ENCODE measurements at regions not wholly inside any gene's neighbourhood (a gene's known extent, or its start where the extent isn't known, plus 50 kb on each side); places are given as distances from the start of the nearest gene placed in this dataset.

DNA sequence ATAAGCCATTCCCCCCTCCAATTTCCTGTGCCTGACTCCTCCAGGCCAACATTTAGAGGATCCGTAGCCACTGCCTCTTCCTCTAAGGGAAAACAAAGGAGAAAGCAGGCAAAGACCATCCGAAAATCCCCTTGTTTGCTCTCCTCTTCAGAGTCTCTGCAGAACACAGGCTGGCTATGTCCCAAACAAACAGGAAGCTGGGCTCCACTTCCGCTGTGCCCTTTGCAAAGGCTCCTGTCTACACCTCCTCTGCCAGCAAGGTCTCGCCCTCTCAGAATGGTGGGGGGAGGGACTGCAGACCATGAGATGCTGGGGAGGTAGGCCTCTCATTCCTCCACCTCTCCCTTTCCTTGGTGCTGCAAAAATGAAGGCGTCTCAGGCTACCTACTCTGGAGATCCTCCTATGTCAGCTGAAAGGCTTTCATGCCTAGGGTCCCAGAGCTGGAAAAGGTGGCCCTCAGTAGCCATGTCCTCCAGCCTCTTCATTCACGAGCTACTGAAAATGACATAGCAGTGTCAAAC, 596.2 kb downstream of the BUD13 start:
- no peak overlapping the region for H3K27ac ChIP-seq (ENCODE audit: low read length)
- no peak overlapping the region for H3K4me3 ChIP-seq (ENCODE audit: low read length)
- H3K9ac ChIP-seq (ENCODE audit: low read length), result no peak overlapping the region
- no peaks in the 10 kb centered on the region for H3F3A ChIP-seq (ENCODE audit: insufficient read depth, low read length, poor library complexity, severe bottlenecking)
- H3K9me2 ChIP-seq (ENCODE audit: insufficient read depth, low read length), result no peaks in the 10 kb centered on the region
- no peaks in the 10 kb centered on the region for H3K79me2 ChIP-seq (replicated peaks; ENCODE audit: insufficient read depth, low read length)
- H3K36me3 ChIP-seq (ENCODE audit: insufficient read depth, low read length), result no peaks in the 10 kb centered on the region
- no peaks in the 10 kb centered on the region for H4K20me1 ChIP-seq (ENCODE audit: insufficient read depth)
- no peaks in the 10 kb centered on the region for H3K9me3 ChIP-seq (ENCODE audit: low read length)
- H3K4me2 ChIP-seq (ENCODE audit: low read length), result no peak overlapping the region
- H3K27me3 ChIP-seq (ENCODE audit: insufficient read depth, low read depth, low read length), result no peaks in the 10 kb centered on the region
- TF ChIP-seq EZH2 (IDR thresholded peaks at IDR 0.05; ENCODE audit: borderline replicate concordance, insufficient read depth, low read length, poor library complexity, severe bottlenecking) (no peak), TAF1 (IDR thresholded peaks at IDR 0.05; ENCODE audit: low read depth) (no peak), SMC3 (conservative IDR thresholded peaks at IDR 0.05; ENCODE audit: poor library complexity) (no peak)
- TF ChIP-seq, protein P1, sequence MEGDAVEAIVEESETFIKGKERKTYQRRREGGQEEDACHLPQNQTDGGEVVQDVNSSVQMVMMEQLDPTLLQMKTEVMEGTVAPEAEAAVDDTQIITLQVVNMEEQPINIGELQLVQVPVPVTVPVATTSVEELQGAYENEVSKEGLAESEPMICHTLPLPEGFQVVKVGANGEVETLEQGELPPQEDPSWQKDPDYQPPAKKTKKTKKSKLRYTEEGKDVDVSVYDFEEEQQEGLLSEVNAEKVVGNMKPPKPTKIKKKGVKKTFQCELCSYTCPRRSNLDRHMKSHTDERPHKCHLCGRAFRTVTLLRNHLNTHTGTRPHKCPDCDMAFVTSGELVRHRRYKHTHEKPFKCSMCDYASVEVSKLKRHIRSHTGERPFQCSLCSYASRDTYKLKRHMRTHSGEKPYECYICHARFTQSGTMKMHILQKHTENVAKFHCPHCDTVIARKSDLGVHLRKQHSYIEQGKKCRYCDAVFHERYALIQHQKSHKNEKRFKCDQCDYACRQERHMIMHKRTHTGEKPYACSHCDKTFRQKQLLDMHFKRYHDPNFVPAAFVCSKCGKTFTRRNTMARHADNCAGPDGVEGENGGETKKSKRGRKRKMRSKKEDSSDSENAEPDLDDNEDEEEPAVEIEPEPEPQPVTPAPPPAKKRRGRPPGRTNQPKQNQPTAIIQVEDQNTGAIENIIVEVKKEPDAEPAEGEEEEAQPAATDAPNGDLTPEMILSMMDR (IDR thresholded peaks at IDR 0.05; ENCODE audit: poor library complexity, severe bottlenecking), result no peak
- TF ChIP-seq, protein P2, sequence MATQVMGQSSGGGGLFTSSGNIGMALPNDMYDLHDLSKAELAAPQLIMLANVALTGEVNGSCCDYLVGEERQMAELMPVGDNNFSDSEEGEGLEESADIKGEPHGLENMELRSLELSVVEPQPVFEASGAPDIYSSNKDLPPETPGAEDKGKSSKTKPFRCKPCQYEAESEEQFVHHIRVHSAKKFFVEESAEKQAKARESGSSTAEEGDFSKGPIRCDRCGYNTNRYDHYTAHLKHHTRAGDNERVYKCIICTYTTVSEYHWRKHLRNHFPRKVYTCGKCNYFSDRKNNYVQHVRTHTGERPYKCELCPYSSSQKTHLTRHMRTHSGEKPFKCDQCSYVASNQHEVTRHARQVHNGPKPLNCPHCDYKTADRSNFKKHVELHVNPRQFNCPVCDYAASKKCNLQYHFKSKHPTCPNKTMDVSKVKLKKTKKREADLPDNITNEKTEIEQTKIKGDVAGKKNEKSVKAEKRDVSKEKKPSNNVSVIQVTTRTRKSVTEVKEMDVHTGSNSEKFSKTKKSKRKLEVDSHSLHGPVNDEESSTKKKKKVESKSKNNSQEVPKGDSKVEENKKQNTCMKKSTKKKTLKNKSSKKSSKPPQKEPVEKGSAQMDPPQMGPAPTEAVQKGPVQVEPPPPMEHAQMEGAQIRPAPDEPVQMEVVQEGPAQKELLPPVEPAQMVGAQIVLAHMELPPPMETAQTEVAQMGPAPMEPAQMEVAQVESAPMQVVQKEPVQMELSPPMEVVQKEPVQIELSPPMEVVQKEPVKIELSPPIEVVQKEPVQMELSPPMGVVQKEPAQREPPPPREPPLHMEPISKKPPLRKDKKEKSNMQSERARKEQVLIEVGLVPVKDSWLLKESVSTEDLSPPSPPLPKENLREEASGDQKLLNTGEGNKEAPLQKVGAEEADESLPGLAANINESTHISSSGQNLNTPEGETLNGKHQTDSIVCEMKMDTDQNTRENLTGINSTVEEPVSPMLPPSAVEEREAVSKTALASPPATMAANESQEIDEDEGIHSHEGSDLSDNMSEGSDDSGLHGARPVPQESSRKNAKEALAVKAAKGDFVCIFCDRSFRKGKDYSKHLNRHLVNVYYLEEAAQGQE (IDR thresholded peaks at IDR 0.05; ENCODE audit: borderline replicate concordance), result no peak
- no peak overlapping the region for H2AFZ ChIP-seq (ENCODE audit: low read depth, low read length)

DNA sequence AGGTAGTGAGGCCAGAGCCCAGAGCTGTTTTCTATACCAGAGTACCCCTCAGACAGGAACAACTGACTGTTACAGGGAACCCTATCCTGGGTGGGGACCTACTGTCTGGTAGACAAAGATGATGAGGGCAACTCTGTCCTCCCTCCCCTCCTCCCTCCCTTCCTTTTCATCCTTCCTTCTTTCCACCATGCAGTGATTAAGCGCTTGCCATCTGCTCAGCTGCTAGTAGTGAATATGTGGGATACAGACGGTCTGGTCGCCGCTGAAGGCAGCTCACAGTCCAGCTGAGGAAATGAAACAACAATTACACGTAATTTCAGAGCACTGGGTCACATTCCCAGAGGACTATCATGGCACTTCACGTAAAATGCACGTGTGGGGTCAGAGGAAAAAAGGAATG, 597.1 kb downstream of the BUD13 start:
- Histone ChIP-seq H4K20me1 (ENCODE audit: insufficient read depth) (no peaks in the 10 kb centered on the region), H3K27ac (ENCODE audit: low read length) (no peak overlapping the region), H3K79me2 (replicated peaks; ENCODE audit: insufficient read depth, low read length) (no peaks in the 10 kb centered on the region), H3K36me3 (ENCODE audit: insufficient read depth, low read length) (no peaks in the 10 kb centered on the region), H3K9me3 (ENCODE audit: low read length) (no peaks in the 10 kb centered on the region), H2AFZ (ENCODE audit: low read depth, low read length) (no peak overlapping the region), H3K4me2 (ENCODE audit: low read length) (no peak overlapping the region), H3K27me3 (ENCODE audit: insufficient read depth, low read depth, low read length) (no peaks in the 10 kb centered on the region), H3K9me2 (ENCODE audit: insufficient read depth, low read length) (no peaks in the 10 kb centered on the region), H3F3A (ENCODE audit: insufficient read depth, low read length, poor library complexity, severe bottlenecking) (no peaks in the 10 kb centered on the region), H3K9ac (ENCODE audit: low read length) (no peak overlapping the region), H3K4me3 (ENCODE audit: low read length) (no peak overlapping the region)
- TF ChIP-seq TAF1 (IDR thresholded peaks at IDR 0.05; ENCODE audit: low read depth) (no peak), EP300 (conservative IDR thresholded peaks at IDR 0.05; ENCODE audit: poor library complexity, severe bottlenecking) (no peak), SMC3 (conservative IDR thresholded peaks at IDR 0.05; ENCODE audit: poor library complexity) (no peak), RAD21 (conservative IDR thresholded peaks at IDR 0.05) (peak; percentile 12), POLR2AphosphoS5 (IDR thresholded peaks at IDR 0.05) (peak; percentile 11), EZH2 (IDR thresholded peaks at IDR 0.05; ENCODE audit: borderline replicate concordance, insufficient read depth, low read length, poor library complexity, severe bottlenecking) (no peak), MXI1 (conservative IDR thresholded peaks at IDR 0.05; ENCODE audit: poor library complexity, severe bottlenecking) (no peak)
- TF ChIP-seq, protein P2 (IDR thresholded peaks at IDR 0.05; ENCODE audit: borderline replicate concordance), result no peak
- TF ChIP-seq, protein P1 (IDR thresholded peaks at IDR 0.05; ENCODE audit: poor library complexity, severe bottlenecking), result no peak

Data from neural cell (in vitro differentiated cells).